OCI-LY7 (cell line): ENCODE measurements at regions not wholly inside any gene's neighbourhood (a gene's known extent, or its start where the extent isn't known, plus 50 kb on each side); places are given as distances from the start of the nearest gene placed in this dataset.
A peak's percentile ranks its signal among the peaks of the same experiment; 100 is the strongest.

Experiments
- BruUV-seq: library from RNA; stranded (reverse); fragments of 400-500 nt; replicated peaks from 2 replicates; lab custom pipeline; 2021; lab: Mats Ljungman, UMichigan
- CTCF ChIA-PET: fragments of 300-600 bp; sonication (Branson Sonifier 250); formaldehyde crosslinking; loops from one replicate; lab custom pipeline; 2022; ENCODE audit warnings: antibody characterized with exemption; ENCODE audit not compliant: unreplicated experiment; lab: Charles Lee
- POLR2A ChIA-PET: fragments of 300-600 bp; sonication (Branson Sonifier 250); formaldehyde crosslinking; loops from one replicate; lab custom pipeline; 2022; ENCODE audit warnings: antibody characterized with exemption; lab: Charles Lee
- DNase-seq: peaks from one replicate; pipeline ENCODE4 v3.0.0-alpha.2; 2015; ENCODE audit warnings: low spot score
- H2AFZ ChIP-seq: fragments of 200-600 bp; sonication (generic), shearing (Covaris generic); 2 replicates; pipeline ENCODE4 v1.6.1; 2014; ENCODE audit warnings: mild to moderate bottlenecking, antibody characterized with exemption, low read length, moderate library complexity
- H3K27ac ChIP-seq: fragments of 200-600 bp; sonication (generic); 2 replicates; pipeline ENCODE4 v1.5.1; 2014; ENCODE audit warnings: mixed run types, low read depth, mild to moderate bottlenecking, moderate library complexity, low read length, inconsistent platforms; ENCODE audit not compliant: poor library complexity, severe bottlenecking
- H3K36me3 ChIP-seq: fragments of 200-600 bp; sonication (generic); 2 replicates; pipeline ENCODE4 v1.6.1; 2014; ENCODE audit warnings: mild to moderate bottlenecking, antibody characterized with exemption, low read length, moderate library complexity, mixed read lengths; ENCODE audit not compliant: insufficient read depth
- H3K4me1 ChIP-seq: fragments of 200-600 bp; sonication (generic); 2 replicates; pipeline ENCODE4 v1.5.1; 2014; ENCODE audit warnings: mild to moderate bottlenecking, low read length; ENCODE audit not compliant: insufficient read depth, poor library complexity, severe bottlenecking
- H3K4me2 ChIP-seq: fragments of 200-600 bp; sonication (generic); 2 replicates; pipeline ENCODE4 v1.6.1; 2014; ENCODE audit warnings: mild to moderate bottlenecking, low read length
- H3K4me3 ChIP-seq: fragments of 200-600 bp; sonication (generic); 2 replicates; pipeline ENCODE4 v1.5.1; 2014; ENCODE audit warnings: mild to moderate bottlenecking, low read depth, low read length; ENCODE audit not compliant: poor library complexity, severe bottlenecking
- H3K79me2 ChIP-seq: fragments of 200-600 bp; sonication (generic); 2 replicates; pipeline ENCODE4 v1.6.1; 2016; ENCODE audit warnings: low read depth, mild to moderate bottlenecking, low read length, moderate library complexity, mixed read lengths; ENCODE audit not compliant: insufficient read depth
- H3K9me2 ChIP-seq: fragments of 200-600 bp; sonication (generic); 2 replicates; pipeline ENCODE4 v1.6.1; 2016; ENCODE audit warnings: mild to moderate bottlenecking, low read length, mixed read lengths; ENCODE audit not compliant: insufficient read depth
- H3K9me3 ChIP-seq: fragments of 200-600 bp; sonication (generic); 2 replicates; pipeline ENCODE4 v1.6.1; 2014; ENCODE audit warnings: mild to moderate bottlenecking, mixed run types, low read length, mixed read lengths
- H4K20me1 ChIP-seq: fragments of 200-600 bp; sonication (generic); 2 replicates; pipeline ENCODE4 v1.6.1; 2014; ENCODE audit warnings: mild to moderate bottlenecking, antibody characterized with exemption, low read length, moderate library complexity, mixed read lengths; ENCODE audit not compliant: insufficient read depth
- EZH2phosphoT487 ChIP-seq: fragments of 200-600 bp; sonication (generic); IDR thresholded peaks from 2 replicates; pipeline ENCODE4 v1.6.1; 2018; ENCODE audit warnings: low read depth, borderline replicate concordance, mild to moderate bottlenecking, mixed run types, antibody characterized with exemption, low read length, moderate library complexity, mixed read lengths
- intact Hi-C: fragments of 100-400 bp; cut with micrococcal nuclease; formaldehyde crosslinking; loops from one replicate; pipeline ENCODE4 v1.10.0; 2022; ENCODE audit not compliant: unreplicated experiment
- TF ChIP-seq, protein P1 (sequence below): fragments of 200-600 bp; sonication (generic); conservative IDR thresholded peaks from 2 replicates; pipeline ENCODE4 v1.5.1; 2014; ENCODE audit warnings: mild to moderate bottlenecking, antibody characterized with exemption, low read length, moderate library complexity, mixed read lengths

- Histone ChIP-seq H2AFZ (no peak overlapping the region), H3K36me3 (no peaks in the 10 kb centered on the region), H3K4me2 (no peak overlapping the region), H3K4me3 (no peak overlapping the region), H4K20me1 (no peaks in the 10 kb centered on the region), H3K79me2 (no peaks in the 10 kb centered on the region), H3K9me2 (no peaks in the 10 kb centered on the region), H3K4me1 (no peaks in the 10 kb centered on the region), H3K27ac (no peak overlapping the region), H3K9me3 (no peaks in the 10 kb centered on the region)
- BruUV-seq = no TSS peak
- POLR2A ChIA-PET = no interaction called here
- CTCF ChIA-PET = no interaction called here
- no peak for TF ChIP-seq EZH2phosphoT487
- TF ChIP-seq, protein P1, sequence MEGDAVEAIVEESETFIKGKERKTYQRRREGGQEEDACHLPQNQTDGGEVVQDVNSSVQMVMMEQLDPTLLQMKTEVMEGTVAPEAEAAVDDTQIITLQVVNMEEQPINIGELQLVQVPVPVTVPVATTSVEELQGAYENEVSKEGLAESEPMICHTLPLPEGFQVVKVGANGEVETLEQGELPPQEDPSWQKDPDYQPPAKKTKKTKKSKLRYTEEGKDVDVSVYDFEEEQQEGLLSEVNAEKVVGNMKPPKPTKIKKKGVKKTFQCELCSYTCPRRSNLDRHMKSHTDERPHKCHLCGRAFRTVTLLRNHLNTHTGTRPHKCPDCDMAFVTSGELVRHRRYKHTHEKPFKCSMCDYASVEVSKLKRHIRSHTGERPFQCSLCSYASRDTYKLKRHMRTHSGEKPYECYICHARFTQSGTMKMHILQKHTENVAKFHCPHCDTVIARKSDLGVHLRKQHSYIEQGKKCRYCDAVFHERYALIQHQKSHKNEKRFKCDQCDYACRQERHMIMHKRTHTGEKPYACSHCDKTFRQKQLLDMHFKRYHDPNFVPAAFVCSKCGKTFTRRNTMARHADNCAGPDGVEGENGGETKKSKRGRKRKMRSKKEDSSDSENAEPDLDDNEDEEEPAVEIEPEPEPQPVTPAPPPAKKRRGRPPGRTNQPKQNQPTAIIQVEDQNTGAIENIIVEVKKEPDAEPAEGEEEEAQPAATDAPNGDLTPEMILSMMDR = no peak
- intact Hi-C loops = no loop called here
- DNase-seq = no peak
These were observed 81.9 kb upstream of the HMGXB4 start for GRCh38 chr22:35175392-35175791.

DNA sequence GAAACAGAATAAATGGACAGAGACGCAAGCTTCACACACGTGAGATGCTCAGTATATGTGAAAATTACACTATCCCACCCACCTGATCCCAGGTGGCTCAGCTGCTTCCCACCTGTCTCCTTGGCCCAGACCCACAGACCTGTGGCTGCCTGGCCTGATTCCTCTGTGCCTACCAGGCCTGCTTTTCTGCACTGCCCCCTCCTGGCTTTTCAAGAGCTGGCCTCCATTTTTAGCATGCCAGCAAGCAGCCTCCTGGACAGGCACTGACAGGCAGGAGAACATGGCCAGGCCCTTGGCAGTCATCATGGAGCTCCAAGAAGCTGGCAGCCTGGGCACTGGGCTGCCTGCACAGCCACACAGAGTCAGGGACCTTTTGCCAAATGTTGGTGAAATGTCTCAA is 79.5 kb upstream of the HMGXB4 start:
- Histone ChIP-seq H4K20me1 (no peaks in the 10 kb centered on the region), H3K79me2 (no peaks in the 10 kb centered on the region), H3K27ac (no peak overlapping the region), H3K9me3 (no peaks in the 10 kb centered on the region), H3K4me1 (no peaks in the 10 kb centered on the region), H3K9me2 (no peaks in the 10 kb centered on the region), H3K4me2 (no peak overlapping the region), H3K36me3 (no peaks in the 10 kb centered on the region), H2AFZ (no peak overlapping the region), H3K4me3 (no peak overlapping the region)
- TF ChIP-seq EZH2phosphoT487 = no peak
- TF ChIP-seq, protein P1 = 0 out of 2 replicates have a peak, but pooled peaks have one; percentile 14
- intact Hi-C loops = no loop called here
- BruUV-seq = no TSS peak
- ChIA-PET CTCF (no interaction called here), POLR2A (no interaction called here)
- no peak for DNase-seq

DNA sequence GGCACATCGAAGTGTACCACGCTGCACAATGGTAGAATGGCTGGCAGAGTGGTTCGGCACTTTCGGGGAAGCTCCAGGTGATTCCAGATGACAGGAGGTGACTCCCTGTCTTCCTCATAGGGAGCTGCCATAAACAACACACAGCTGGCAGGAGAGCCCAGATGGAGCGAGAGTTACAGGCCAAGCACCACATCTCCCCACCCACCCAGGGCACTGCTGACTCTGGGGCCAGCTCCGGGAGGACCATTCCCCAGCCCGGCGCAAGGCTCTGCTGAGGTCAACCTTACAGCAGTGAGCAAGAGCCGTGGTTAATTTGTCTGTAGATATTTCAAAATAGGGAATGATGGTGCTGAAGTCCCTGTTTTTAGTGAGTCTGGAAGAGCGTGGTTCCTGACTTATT is 78.8 kb upstream of the HMGXB4 start:
- no peaks in the 10 kb centered on the region for H3K79me2 ChIP-seq
- H3K27ac ChIP-seq = no peak overlapping the region
- no peaks in the 10 kb centered on the region for H4K20me1 ChIP-seq
- H3K4me2 ChIP-seq = no peak overlapping the region
- H3K9me2 ChIP-seq = no peaks in the 10 kb centered on the region
- BruUV-seq = no TSS peak
- no peak for DNase-seq
- no peak overlapping the region for H2AFZ ChIP-seq
- no peaks in the 10 kb centered on the region for H3K9me3 ChIP-seq
- H3K36me3 ChIP-seq = no peaks in the 10 kb centered on the region
- POLR2A ChIA-PET = no interaction called here
- TF ChIP-seq EZH2phosphoT487 = no peak
- TF ChIP-seq, protein P1 = no peak
- CTCF ChIA-PET = no interaction called here
- intact Hi-C loops = no loop called here
- no peaks in the 10 kb centered on the region for H3K4me1 ChIP-seq
- no peak overlapping the region for H3K4me3 ChIP-seq
